SK-N-MC (cell line): ENCODE measurements at regions not wholly inside any gene's neighbourhood (a gene's known extent, or its start where the extent isn't known, plus 50 kb on each side); places are given as distances from the start of the nearest gene placed in this dataset.
"Not testable (repeated sequence)": the region's sequence is repeated elsewhere in the genome, so short reads cannot be mapped to it uniquely, and the experiment has no call there.

ENCODE experiments used
- DNase-seq: peaks from one replicate; pipeline ENCODE4 v3.0.0-alpha.2; 2011; ENCODE audit warnings: low read depth, low spot score
- H3K27ac ChIP-seq: fragments of 200-600 bp; sonication (generic); 2 replicates; pipeline ENCODE4 v1.5.1; 2016; ENCODE audit warnings: mixed run types
- H3K36me3 ChIP-seq: fragments of 200-600 bp; sonication (generic); 2 replicates; pipeline ENCODE4 v1.6.1; 2017; ENCODE audit warnings: antibody characterized with exemption, low read length, mixed read lengths; ENCODE audit not compliant: insufficient read depth
- H3K4me3 ChIP-seq: fragments of 200-600 bp; sonication (generic); 2 replicates; pipeline ENCODE4 v1.5.1; 2016
- H3K9ac ChIP-seq: fragments of 200-600 bp; sonication (generic); 2 replicates; pipeline ENCODE4 v1.8.0; 2017; ENCODE audit warnings: mixed run types, mixed read lengths; ENCODE audit not compliant: insufficient read length
- H3K9me3 ChIP-seq: fragments of 200-600 bp; sonication (generic); 2 replicates; pipeline ENCODE4 v1.6.1; 2017; ENCODE audit warnings: low read depth, mild to moderate bottlenecking, antibody characterized with exemption, low read length, moderate library complexity, mixed read lengths
- EZH2 ChIP-seq: fragments of 200-600 bp; sonication (generic); IDR thresholded peaks from one replicate; pipeline ENCODE4 v1.6.1; 2017; ENCODE audit warnings: antibody characterized with exemption
- FOXP2 ChIP-seq: optimal IDR thresholded peaks from 2 replicates; pipeline ENCODE3; 2011; ENCODE audit warnings: mild to moderate bottlenecking, moderate library complexity; ENCODE audit not compliant: insufficient read depth; ENCODE audit errors: extremely low read length, control extremely low read depth
- POLR2AphosphoS5 ChIP-seq: IDR thresholded peaks from 2 replicates; pipeline ENCODE4 v1.6.1; 2012; ENCODE audit warnings: mild to moderate bottlenecking, low read depth, low read length, borderline replicate concordance

GRCh38 chr1:68820151-68820550 lies 323.3 kb upstream of the DEPDC1 start:
- no peak for DNase-seq
- H3K36me3 ChIP-seq = no peaks in the 10 kb centered on the region
- no peaks in the 10 kb centered on the region for H3K9me3 ChIP-seq
- no peak overlapping the region for H3K4me3 ChIP-seq
- TF ChIP-seq EZH2 (no peak), POLR2AphosphoS5 (no peak), FOXP2 (no peak)
- H3K9ac ChIP-seq = no peak overlapping the region
- H3K27ac ChIP-seq = no peak overlapping the region

DNA sequence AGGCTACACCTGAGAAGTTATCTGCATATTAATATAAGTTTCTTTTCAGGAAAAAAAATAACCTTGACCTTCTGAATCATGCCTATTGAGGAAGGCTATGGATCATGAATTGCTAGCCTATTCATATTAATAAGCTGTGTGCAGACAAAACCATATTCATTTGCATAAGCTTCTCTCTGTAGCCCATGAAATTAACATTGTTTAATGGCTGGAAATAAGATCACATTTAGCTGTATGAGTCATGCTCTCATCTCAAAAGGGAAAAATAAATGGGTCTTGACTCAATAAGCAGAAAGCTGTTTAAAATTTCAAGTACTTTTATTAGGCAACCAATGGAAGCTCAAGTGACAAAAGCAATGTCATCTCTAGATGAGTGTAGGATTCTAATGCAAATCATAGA lies 330.0 kb upstream of the DEPDC1 start:
- H3K36me3 ChIP-seq = no peaks in the 10 kb centered on the region
- H3K9me3 ChIP-seq = no peaks in the 10 kb centered on the region
- no peak overlapping the region for H3K4me3 ChIP-seq
- no peak overlapping the region for H3K27ac ChIP-seq
- no peak for TF ChIP-seq FOXP2
- TF ChIP-seq POLR2AphosphoS5 = no peak
- TF ChIP-seq EZH2 = no peak
- no peak overlapping the region for H3K9ac ChIP-seq
- DNase-seq = no peak

DNA sequence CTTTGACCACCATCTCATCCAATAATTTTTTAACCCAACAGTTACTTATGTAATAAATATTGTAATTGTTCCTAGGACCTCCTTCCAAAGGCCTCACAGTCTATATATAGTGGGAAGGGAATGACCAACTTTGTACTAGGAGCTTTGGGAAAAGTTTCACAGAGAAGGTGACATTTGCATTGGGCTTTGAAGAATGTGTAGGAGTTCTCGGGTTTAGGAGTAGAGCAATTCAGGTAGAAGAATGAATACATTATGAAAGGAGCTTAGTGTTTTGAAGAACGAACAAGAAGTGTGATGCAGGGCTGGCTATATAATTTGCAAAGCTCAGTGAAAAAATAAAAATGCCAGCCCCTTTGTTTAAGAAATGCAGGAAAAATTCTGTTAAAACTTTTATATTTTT lies 330.4 kb upstream of the DEPDC1 start:
- H3K9ac ChIP-seq = no peak overlapping the region
- no peak for TF ChIP-seq FOXP2
- TF ChIP-seq EZH2 = no peak
- TF ChIP-seq POLR2AphosphoS5 = no peak
- H3K4me3 ChIP-seq = no peak overlapping the region
- no peaks in the 10 kb centered on the region for H3K9me3 ChIP-seq
- H3K36me3 ChIP-seq = no peaks in the 10 kb centered on the region
- no peak for DNase-seq
- H3K27ac ChIP-seq = no peak overlapping the region

GRCh38 chr1:68828013-68828412 lies 331.1 kb upstream of the DEPDC1 start:
- H3K9me3 ChIP-seq = no peaks in the 10 kb centered on the region
- no peak overlapping the region for H3K9ac ChIP-seq
- H3K4me3 ChIP-seq = no peak overlapping the region
- DNase-seq = no peak
- TF ChIP-seq POLR2AphosphoS5 (no peak), FOXP2 (no peak), EZH2 (no peak)
- H3K36me3 ChIP-seq = no peaks in the 10 kb centered on the region
- no peak overlapping the region for H3K27ac ChIP-seq

GRCh38 chr1:68831281-68831680 lies 334.4 kb upstream of the DEPDC1 start:
- no peak overlapping the region for H3K9ac ChIP-seq
- no peak overlapping the region for H3K27ac ChIP-seq
- H3K9me3 ChIP-seq = no peaks in the 10 kb centered on the region
- no peak for DNase-seq
- no peaks in the 10 kb centered on the region for H3K36me3 ChIP-seq
- H3K4me3 ChIP-seq = no peak overlapping the region
- no peak for TF ChIP-seq FOXP2
- no peak for TF ChIP-seq POLR2AphosphoS5
- no peak for TF ChIP-seq EZH2

DNA sequence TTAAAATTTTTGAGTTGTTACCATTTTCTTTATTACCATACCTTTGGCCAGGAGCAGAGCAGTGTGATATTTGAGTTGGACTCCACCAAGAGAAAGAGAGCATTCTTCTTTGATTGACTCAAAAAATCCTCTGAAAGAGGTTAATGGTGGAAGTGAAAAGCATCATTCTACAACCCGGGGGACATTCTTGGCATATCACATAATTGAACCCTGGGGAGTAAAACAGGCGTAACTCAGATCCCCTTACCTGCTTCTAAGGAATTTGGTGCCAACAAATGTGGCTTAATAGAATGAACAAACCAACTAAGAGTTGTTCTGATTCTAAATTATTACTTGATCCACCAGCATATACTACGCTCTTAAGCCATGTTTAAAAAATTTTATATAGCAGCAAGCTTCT lies 351.1 kb upstream of the DEPDC1 start:
- Histone ChIP-seq H3K36me3 (no peaks in the 10 kb centered on the region), H3K27ac (no peak overlapping the region), H3K4me3 (no peak overlapping the region), H3K9ac (no peak overlapping the region), H3K9me3 (no peaks in the 10 kb centered on the region)
- no peak for DNase-seq
- TF ChIP-seq EZH2 = no peak
- no peak for TF ChIP-seq FOXP2
- TF ChIP-seq POLR2AphosphoS5 = no peak

DNA sequence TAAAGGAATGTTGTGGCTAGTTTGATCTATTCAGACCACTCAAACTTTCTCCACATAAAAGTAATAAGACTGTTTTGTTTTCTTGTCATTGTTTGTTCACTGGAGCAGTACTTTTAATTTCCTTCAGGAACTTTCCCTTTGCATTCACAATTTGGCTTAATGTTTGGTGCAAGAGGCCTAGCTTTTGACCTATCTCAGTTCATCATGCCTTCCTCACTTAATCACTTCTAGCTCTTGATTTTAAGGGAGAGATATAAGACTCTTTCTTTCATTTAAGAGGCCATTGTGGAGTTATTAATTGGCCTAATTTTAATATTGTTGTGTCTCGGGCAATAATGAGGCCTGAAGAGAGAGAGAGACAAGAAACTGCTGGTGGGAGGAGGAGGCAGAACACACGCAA lies 371.7 kb upstream of the DEPDC1 start:
- Histone ChIP-seq H3K9ac (no peak overlapping the region), H3K36me3 (no peaks in the 10 kb centered on the region), H3K27ac (no peak overlapping the region), H3K4me3 (no peak overlapping the region), H3K9me3 (no peaks in the 10 kb centered on the region)
- TF ChIP-seq FOXP2 (no peak), POLR2AphosphoS5 (no peak), EZH2 (no peak)
- DNase-seq = no peak

DNA sequence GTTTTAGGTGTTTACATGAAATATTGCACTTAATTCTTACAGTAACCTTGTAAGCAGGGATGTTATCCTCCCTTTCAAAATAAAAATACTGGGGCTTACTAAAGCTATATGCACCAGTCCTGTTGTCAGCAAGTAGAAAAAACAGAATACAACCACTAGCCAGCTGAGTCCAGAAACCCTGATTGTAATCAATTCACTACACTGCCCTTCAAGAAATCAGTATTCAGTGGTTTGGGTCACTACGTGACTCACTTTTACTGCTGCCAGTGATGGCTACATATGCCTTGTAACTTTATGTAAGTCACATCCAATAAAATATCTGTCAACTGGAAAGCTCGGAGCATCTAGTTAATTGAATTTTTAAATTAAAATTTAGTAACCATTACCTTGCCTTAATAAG lies 376.3 kb upstream of the DEPDC1 start:
- no peak overlapping the region for H3K4me3 ChIP-seq
- H3K9me3 ChIP-seq = no peaks in the 10 kb centered on the region
- no peak overlapping the region for H3K9ac ChIP-seq
- no peaks in the 10 kb centered on the region for H3K36me3 ChIP-seq
- TF ChIP-seq FOXP2 = no peak
- no peak for TF ChIP-seq EZH2
- no peak for TF ChIP-seq POLR2AphosphoS5
- H3K27ac ChIP-seq = no peak overlapping the region
- DNase-seq = no peak

- not testable (repeated sequence) for H3K27ac ChIP-seq, H3K36me3 ChIP-seq, H3K4me3 ChIP-seq, H3K9ac ChIP-seq, DNase-seq, H3K9me3 ChIP-seq
Measured at GRCh38 chr1:68881330-68882194, 384.7 kb upstream of the DEPDC1 start.

DNA sequence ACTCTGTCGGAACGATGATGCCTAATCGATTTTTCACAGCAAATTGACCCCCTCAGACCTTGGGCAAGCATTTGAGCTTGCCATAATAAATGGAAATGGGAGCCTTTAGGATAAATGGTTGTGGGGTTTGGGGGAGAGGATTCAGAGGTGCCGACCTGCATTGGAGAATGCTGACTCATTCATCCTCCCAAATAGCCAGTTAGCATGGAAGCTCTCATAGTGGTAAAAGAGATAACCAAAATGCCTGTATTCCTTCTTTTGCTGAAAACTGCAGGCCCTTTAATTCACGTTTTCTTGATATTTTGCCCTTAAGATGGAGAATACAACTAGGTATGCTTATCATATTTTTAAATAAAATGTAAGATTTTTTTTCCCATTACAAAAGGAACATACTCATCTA lies 392.6 kb upstream of the DEPDC1 start:
- H3K9ac ChIP-seq = no peak overlapping the region
- TF ChIP-seq POLR2AphosphoS5 (no peak), EZH2 (no peak), FOXP2 (no peak)
- DNase-seq = no peak
- H3K36me3 ChIP-seq = no peaks in the 10 kb centered on the region
- H3K27ac ChIP-seq = no peak overlapping the region
- H3K9me3 ChIP-seq = no peaks in the 10 kb centered on the region
- no peak overlapping the region for H3K4me3 ChIP-seq
